NB4 (cell line): ENCODE measurements at regions not wholly inside any gene's neighbourhood (a gene's known extent, or its start where the extent isn't known, plus 50 kb on each side); places are given as distances from the start of the nearest gene placed in this dataset.
"Not testable (repeated sequence)": the region's sequence is repeated elsewhere in the genome, so short reads cannot be mapped to it uniquely, and the experiment has no call there.

ENCODE experiments used
- DNase-seq: peaks from one replicate; pipeline ENCODE4 v3.0.0; 2010; ENCODE audit warnings: low read depth
- H3K4me3 ChIP-seq: one replicate; pipeline ENCODE4 v1.5.1; 2011; ENCODE audit warnings: mild to moderate bottlenecking, low read depth, low read length, moderate library complexity
- MAX ChIP-seq: IDR thresholded peaks from 2 replicates; pipeline ENCODE4 v1.6.1; 2011; ENCODE audit warnings: low read depth, low read length
- MYC ChIP-seq: IDR thresholded peaks from 2 replicates; pipeline ENCODE4 v1.6.1; 2011; ENCODE audit warnings: low read depth, low read length
- POLR2A ChIP-seq: IDR thresholded peaks from 2 replicates; pipeline ENCODE4 v1.6.1; 2011; ENCODE audit warnings: mild to moderate bottlenecking; ENCODE audit not compliant: insufficient read length; ENCODE audit errors: extremely low read depth
- TF ChIP-seq, protein P1 (sequence below): IDR thresholded peaks from one replicate; pipeline ENCODE4 v1.5.1; 2012; ENCODE audit warnings: low read depth, low read length

DNA sequence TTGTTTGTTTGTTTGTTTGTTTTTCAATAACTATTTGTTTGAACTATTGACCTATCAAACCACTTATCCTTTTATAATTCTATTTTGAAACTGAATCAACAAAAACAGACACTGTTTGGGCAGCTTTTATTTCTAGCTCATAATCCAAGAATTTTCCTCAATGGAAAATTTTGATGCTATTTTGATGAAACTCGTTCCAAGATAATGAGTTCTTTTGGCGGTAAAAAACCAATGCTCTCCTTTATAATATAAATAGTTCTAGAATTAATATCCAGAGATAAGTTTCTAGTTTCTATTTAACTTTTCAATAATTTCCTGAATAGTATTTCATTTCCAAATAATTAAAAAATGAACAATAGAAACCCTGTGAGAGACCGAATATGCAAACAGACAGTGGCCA, 146.5 kb upstream of the EDNRB start:
- TF ChIP-seq POLR2A (no peak), MYC (no peak), MAX (no peak)
- TF ChIP-seq, protein P1, sequence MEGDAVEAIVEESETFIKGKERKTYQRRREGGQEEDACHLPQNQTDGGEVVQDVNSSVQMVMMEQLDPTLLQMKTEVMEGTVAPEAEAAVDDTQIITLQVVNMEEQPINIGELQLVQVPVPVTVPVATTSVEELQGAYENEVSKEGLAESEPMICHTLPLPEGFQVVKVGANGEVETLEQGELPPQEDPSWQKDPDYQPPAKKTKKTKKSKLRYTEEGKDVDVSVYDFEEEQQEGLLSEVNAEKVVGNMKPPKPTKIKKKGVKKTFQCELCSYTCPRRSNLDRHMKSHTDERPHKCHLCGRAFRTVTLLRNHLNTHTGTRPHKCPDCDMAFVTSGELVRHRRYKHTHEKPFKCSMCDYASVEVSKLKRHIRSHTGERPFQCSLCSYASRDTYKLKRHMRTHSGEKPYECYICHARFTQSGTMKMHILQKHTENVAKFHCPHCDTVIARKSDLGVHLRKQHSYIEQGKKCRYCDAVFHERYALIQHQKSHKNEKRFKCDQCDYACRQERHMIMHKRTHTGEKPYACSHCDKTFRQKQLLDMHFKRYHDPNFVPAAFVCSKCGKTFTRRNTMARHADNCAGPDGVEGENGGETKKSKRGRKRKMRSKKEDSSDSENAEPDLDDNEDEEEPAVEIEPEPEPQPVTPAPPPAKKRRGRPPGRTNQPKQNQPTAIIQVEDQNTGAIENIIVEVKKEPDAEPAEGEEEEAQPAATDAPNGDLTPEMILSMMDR: no peak
- DNase-seq: no peak

DNA sequence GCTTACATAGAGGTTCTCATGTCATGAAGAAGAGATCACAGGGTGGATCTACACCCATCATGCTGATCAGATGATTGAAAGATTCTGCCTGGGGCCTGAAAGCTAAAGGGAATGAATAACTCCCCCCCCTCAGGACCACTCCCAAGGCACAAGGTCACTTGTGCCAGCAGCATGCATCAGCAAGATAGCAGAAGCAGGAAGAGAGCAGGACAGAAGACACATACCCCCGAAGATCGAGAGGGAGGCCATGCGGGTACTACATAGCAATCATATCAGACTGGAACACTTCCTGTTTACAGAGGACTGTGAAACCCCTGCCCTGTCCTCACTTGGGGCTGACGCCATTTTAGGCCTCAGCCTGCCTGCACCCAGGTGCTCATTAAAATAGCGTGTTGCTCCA, 143.2 kb upstream of the EDNRB start:
- TF ChIP-seq POLR2A (no peak), MAX (no peak), MYC (no peak)
- TF ChIP-seq, protein P1: no peak
- DNase-seq: no peak
- H3K4me3 ChIP-seq: no peak overlapping the region

More for the DNA sequence above, 146.5 kb upstream of the EDNRB start:
- H3K4me3 ChIP-seq: no peak overlapping the region

DNA sequence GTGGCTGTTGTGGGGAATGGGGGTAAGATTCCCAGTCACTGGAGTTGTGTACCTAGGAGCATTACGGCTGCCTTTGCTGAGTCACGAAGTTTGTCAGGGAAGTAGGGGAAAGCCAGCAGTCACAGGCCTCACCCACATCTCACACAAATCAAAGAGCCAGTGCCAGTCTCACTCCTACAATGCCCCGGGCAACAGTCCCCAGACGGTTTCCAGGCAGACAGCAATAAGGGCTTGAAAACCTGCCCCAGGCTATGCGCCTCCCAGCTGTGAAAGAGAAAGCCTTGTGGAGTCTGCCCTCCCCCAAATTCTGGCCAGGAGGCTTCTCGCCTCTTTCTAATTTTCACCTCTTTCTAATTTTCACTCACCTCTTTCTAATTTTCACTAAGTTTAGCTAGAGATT, 142.3 kb upstream of the EDNRB start:
- no peak for DNase-seq

GRCh38 chr13:78056865-78057264, 138.2 kb upstream of the EDNRB start:
- not testable (repeated sequence) for DNase-seq, H3K4me3 ChIP-seq

More for the DNA sequence above, 142.3 kb upstream of the EDNRB start:
- TF ChIP-seq MAX (no peak), POLR2A (no peak), MYC (no peak)
- TF ChIP-seq, protein P1: no peak
- H3K4me3 ChIP-seq: no peak overlapping the region

DNA sequence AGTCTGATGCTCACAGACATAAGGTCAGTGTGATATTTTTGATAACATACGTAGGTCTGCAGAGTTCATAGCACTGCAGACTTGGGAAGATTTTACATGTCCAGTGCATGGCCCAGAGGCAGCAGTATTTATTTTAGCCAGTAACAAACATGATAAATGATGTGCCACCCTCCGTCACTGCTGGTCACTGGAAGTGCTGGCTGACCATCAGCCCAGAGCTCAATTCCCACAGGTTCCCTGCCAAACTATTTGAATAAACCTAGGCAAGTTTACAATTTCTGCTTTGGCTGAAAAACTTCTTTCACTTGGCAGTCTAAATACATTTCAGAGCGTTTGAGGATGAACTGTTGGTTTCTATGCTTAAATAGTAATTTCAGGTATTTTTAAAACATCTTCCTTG, 135.5 kb upstream of the EDNRB start:
- no peak for DNase-seq
- TF ChIP-seq MYC (no peak), MAX (no peak), POLR2A (no peak)
- TF ChIP-seq, protein P1: no peak
- no peak overlapping the region for H3K4me3 ChIP-seq

- no peak overlapping the region for H3K4me3 ChIP-seq
- TF ChIP-seq MAX: no peak
- TF ChIP-seq POLR2A: no peak
- TF ChIP-seq, protein P1: no peak
- no peak for TF ChIP-seq MYC
- no peak for DNase-seq
These were observed 128.5 kb upstream of the EDNRB start for GRCh38 chr13:78047151-78047550.
